ENCODE measurements at regions not wholly inside any gene's neighbourhood (a gene's known extent, or its start where the extent isn't known, plus 50 kb on each side); places are given as distances from the start of the nearest gene placed in this dataset.

GRCh38 chr11:70581991-70582885 is 183.9 kb downstream of the CTTN start:
- ChIA-PET CTCF (no interaction called here), POLR2A (interaction anchor here (0.5 kb wide), 1 partner anchor 9 kb away, joined by 4 read pairs; no protein-coding TSS in a partner anchor)
- no peak overlapping the region for H3K4me3 ChIP-seq (ENCODE audit: control insufficient read depth in 1 of 7, extremely low read depth in 1 of 7, insufficient read depth in 4 of 7, low read depth in 2 of 7, low read length in 6 of 7)
- H3K36me3 ChIP-seq (ENCODE audit: control insufficient read depth in 4 of 4, insufficient read depth in 4 of 4, low read length in 3 of 4): no peaks in the 10 kb centered on the region
- peaks cover 0 to under 1% (median under 1%) of the 10 kb centered on the region in 4 experiments for H3K4me1 ChIP-seq (ENCODE audit: control extremely low read depth in 1 of 4, control insufficient read depth in 4 of 4, insufficient read depth in 4 of 4, low read length in 3 of 4)
- peaks cover 0 to 5% (median 0%) of the 10 kb centered on the region in 5 experiments for H3K27me3 ChIP-seq (replicated peaks in 2 of 5; ENCODE audit: control insufficient read depth in 4 of 5, insufficient read depth in 5 of 5, low read length in 4 of 5)
- 97% methylated on average over 23 of the region's 25 CpGs for WGBS (ENCODE audit: insufficient coverage)
- no peaks in the 10 kb centered on the region for H3K9me3 ChIP-seq (ENCODE audit: control extremely low read depth in 1 of 5, control insufficient read depth in 4 of 5, insufficient read depth in 2 of 5, low read depth in 1 of 5, low read length in 4 of 5)
- no peak for DNase-seq
- no peak overlapping the region for H3K27ac ChIP-seq (ENCODE audit: insufficient read depth in 1 of 2, low read depth in 1 of 2, low read length in 2 of 2, poor library complexity in 1 of 2, severe bottlenecking in 2 of 2)

DNA sequence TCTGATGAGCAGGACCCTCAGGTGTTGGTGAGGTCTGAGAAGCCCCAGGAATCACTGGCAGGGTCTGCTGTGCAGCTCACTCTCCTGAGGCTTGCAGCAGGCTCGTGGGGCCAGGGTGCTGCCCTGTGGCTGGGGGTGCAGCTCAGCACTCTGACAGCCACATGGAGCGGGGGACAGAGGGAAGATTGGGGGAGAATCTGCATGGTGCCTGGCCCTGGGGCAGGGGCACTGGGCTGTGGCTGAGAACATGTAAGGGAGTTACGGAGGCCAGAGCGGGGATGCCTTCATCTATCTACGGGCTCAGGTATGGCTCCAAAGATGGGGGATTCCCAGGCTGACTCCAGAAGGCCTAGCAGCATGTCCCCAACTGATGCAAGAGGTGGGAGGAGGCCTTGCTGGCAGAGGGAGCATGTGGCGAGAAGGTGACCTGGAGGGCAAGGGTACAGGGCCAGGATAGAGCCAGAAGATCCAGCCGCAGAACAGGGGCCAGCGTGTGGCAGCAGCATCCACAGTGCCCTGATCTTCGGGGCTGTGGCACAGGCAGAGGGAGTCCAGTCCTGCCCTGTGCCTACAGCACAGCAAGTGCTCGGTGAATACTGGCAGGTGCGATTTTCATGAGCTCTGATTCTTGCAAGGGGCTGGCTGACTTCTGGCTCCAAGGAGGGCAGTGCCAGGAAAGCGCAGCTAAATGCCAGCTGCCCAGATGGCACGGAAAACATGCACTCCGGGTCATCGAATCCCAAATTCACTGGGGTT is 184.7 kb downstream of the CTTN start:
- no peaks in the 10 kb centered on the region for H3K36me3 ChIP-seq (ENCODE audit: control insufficient read depth in 4 of 4, insufficient read depth in 4 of 4, low read length in 3 of 4)
- POLR2A ChIA-PET: interaction anchor here (0.5 kb wide), 1 partner anchor 8 kb away, joined by 4 read pairs; no protein-coding TSS in a partner anchor
- H3K27me3 ChIP-seq (replicated peaks in 2 of 5; ENCODE audit: control insufficient read depth in 4 of 5, insufficient read depth in 5 of 5, low read length in 4 of 5): peaks cover 0 to 5% (median 0%) of the 10 kb centered on the region in 5 experiments
- H3K27ac ChIP-seq (ENCODE audit: insufficient read depth in 1 of 2, low read depth in 1 of 2, low read length in 2 of 2, poor library complexity in 1 of 2, severe bottlenecking in 2 of 2): no peak overlapping the region
- 91% methylated on average over 14 of the region's 15 CpGs for WGBS (ENCODE audit: insufficient coverage)
- H3K4me3 ChIP-seq (ENCODE audit: control insufficient read depth in 1 of 7, extremely low read depth in 1 of 7, insufficient read depth in 4 of 7, low read depth in 2 of 7, low read length in 6 of 7): no peak overlapping the region
- CTCF ChIA-PET: no interaction called here
- no peaks in the 10 kb centered on the region for H3K4me1 ChIP-seq (ENCODE audit: control extremely low read depth in 1 of 4, control insufficient read depth in 4 of 4, insufficient read depth in 4 of 4, low read length in 3 of 4)
- H3K9me3 ChIP-seq (ENCODE audit: control extremely low read depth in 1 of 5, control insufficient read depth in 4 of 5, insufficient read depth in 2 of 5, low read depth in 1 of 5, low read length in 4 of 5): no peaks in the 10 kb centered on the region
- no peak for DNase-seq

- H3K36me3 ChIP-seq (ENCODE audit: control insufficient read depth in 4 of 4, insufficient read depth in 4 of 4, low read length in 3 of 4): no peaks in the 10 kb centered on the region
- no peaks in the 10 kb centered on the region for H3K9me3 ChIP-seq (ENCODE audit: control extremely low read depth in 1 of 5, control insufficient read depth in 4 of 5, insufficient read depth in 2 of 5, low read depth in 1 of 5, low read length in 4 of 5)
- no peak overlapping the region for H3K4me3 ChIP-seq (ENCODE audit: control insufficient read depth in 1 of 7, extremely low read depth in 1 of 7, insufficient read depth in 4 of 7, low read depth in 2 of 7, low read length in 6 of 7)
- DNase-seq: no peak
- CTCF ChIA-PET: no interaction called here
- 95% methylated on average over 16 of the region's 17 CpGs for WGBS (ENCODE audit: insufficient coverage)
- H3K27ac ChIP-seq (ENCODE audit: insufficient read depth in 1 of 2, low read depth in 1 of 2, low read length in 2 of 2, poor library complexity in 1 of 2, severe bottlenecking in 2 of 2): no peak overlapping the region
- H3K4me1 ChIP-seq (ENCODE audit: control extremely low read depth in 1 of 4, control insufficient read depth in 4 of 4, insufficient read depth in 4 of 4, low read length in 3 of 4): no peaks in the 10 kb centered on the region
- peaks cover 0 to 5% (median 0%) of the 10 kb centered on the region in 5 experiments for H3K27me3 ChIP-seq (replicated peaks in 2 of 5; ENCODE audit: control insufficient read depth in 4 of 5, insufficient read depth in 5 of 5, low read length in 4 of 5)
- POLR2A ChIA-PET: no interaction called here
Measured at GRCh38 chr11:70583781-70584218, 185.5 kb downstream of the CTTN start.

GRCh38 chr11:70584498-70585235 is 186.3 kb downstream of the CTTN start:
- WGBS (ENCODE audit: insufficient coverage): 91% methylated on average over 12 of the region's 15 CpGs
- CTCF ChIA-PET: no interaction called here

GRCh38 chr11:70585236-70585545 is 186.9 kb downstream of the CTTN start:
- 100% methylated on average over 1 of the region's 1 CpG for WGBS (ENCODE audit: insufficient coverage)
- Histone ChIP-seq H3K4me3 (ENCODE audit: control insufficient read depth in 1 of 7, extremely low read depth in 1 of 7, insufficient read depth in 4 of 7, low read depth in 2 of 7, low read length in 6 of 7) (no peak overlapping the region), H3K27ac (ENCODE audit: insufficient read depth in 1 of 2, low read depth in 1 of 2, low read length in 2 of 2, poor library complexity in 1 of 2, severe bottlenecking in 2 of 2) (no peak overlapping the region), H3K9me3 (ENCODE audit: control extremely low read depth in 1 of 5, control insufficient read depth in 4 of 5, insufficient read depth in 2 of 5, low read depth in 1 of 5, low read length in 4 of 5) (peaks cover 0 to 4% (median 0%) of the 10 kb centered on the region in 5 experiments), H3K27me3 (replicated peaks in 2 of 5; ENCODE audit: control insufficient read depth in 4 of 5, insufficient read depth in 5 of 5, low read length in 4 of 5) (peaks cover 0 to 11% (median 3%) of the 10 kb centered on the region in 5 experiments), H3K4me1 (ENCODE audit: control extremely low read depth in 1 of 4, control insufficient read depth in 4 of 4, insufficient read depth in 4 of 4, low read length in 3 of 4) (peaks cover 0 to under 1% (median 0%) of the 10 kb centered on the region in 4 experiments), H3K36me3 (ENCODE audit: control insufficient read depth in 4 of 4, insufficient read depth in 4 of 4, low read length in 3 of 4) (no peaks in the 10 kb centered on the region)
- no peak for DNase-seq
- POLR2A ChIA-PET: no interaction called here
- CTCF ChIA-PET: no interaction called here

More at GRCh38 chr11:70584498-70585235, 186.3 kb downstream of the CTTN start:
- Histone ChIP-seq H3K27ac (ENCODE audit: insufficient read depth in 1 of 2, low read depth in 1 of 2, low read length in 2 of 2, poor library complexity in 1 of 2, severe bottlenecking in 2 of 2) (no peak overlapping the region), H3K36me3 (ENCODE audit: control insufficient read depth in 4 of 4, insufficient read depth in 4 of 4, low read length in 3 of 4) (no peaks in the 10 kb centered on the region), H3K4me1 (ENCODE audit: control extremely low read depth in 1 of 4, control insufficient read depth in 4 of 4, insufficient read depth in 4 of 4, low read length in 3 of 4) (no peaks in the 10 kb centered on the region), H3K27me3 (replicated peaks in 2 of 5; ENCODE audit: control insufficient read depth in 4 of 5, insufficient read depth in 5 of 5, low read length in 4 of 5) (peaks cover 0 to 11% (median 2%) of the 10 kb centered on the region in 5 experiments), H3K4me3 (ENCODE audit: control insufficient read depth in 1 of 7, extremely low read depth in 1 of 7, insufficient read depth in 4 of 7, low read depth in 2 of 7, low read length in 6 of 7) (no peak overlapping the region), H3K9me3 (ENCODE audit: control extremely low read depth in 1 of 5, control insufficient read depth in 4 of 5, insufficient read depth in 2 of 5, low read depth in 1 of 5, low read length in 4 of 5) (peaks cover 0 to 4% (median 0%) of the 10 kb centered on the region in 5 experiments)
- no peak for DNase-seq
- POLR2A ChIA-PET: no interaction called here

DNA sequence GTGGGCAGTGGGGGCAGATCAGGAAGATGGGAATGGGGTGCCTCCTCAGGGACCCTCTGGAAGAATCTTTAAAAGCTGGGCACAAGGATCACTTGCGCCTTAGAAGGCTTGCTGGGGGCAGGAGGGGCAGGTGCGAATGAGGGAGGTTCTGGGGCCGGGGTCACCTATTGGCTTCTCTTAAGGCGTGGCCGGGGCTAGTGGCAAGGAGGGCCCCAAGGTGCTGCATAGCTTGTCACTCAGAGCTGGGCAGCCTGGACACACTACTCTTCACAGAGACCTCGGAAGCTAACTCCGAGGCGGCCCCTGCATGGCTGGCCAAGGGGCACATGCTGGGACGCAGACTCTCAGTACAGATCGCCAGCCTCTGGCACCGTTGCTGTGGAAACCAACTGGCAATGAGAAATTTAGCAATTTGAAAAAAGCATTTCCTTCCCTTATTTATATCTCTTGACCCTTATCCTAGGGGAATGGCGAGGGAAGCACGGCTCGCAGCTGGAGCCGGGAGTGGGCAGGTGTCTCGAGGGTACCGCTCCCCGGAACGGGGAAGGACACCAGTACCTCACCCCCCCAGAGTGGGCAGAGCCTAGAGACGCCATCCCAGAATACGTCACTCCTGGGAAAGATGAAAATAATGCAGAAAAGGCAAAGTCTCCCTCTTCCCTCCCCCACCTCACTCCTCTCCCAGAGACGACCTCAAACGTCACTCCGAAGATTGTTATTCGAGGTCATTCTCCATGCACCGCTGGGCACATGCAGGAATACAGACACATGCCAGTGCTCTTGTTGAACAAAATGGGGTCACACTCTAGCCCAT is 188.1 kb downstream of the CTTN start:
- Histone ChIP-seq H3K36me3 (ENCODE audit: control insufficient read depth in 4 of 4, insufficient read depth in 4 of 4, low read length in 3 of 4) (no peaks in the 10 kb centered on the region), H3K27me3 (replicated peaks in 2 of 5; ENCODE audit: control insufficient read depth in 4 of 5, insufficient read depth in 5 of 5, low read length in 4 of 5) (peaks cover 0 to 16% (median 5%) of the 10 kb centered on the region in 5 experiments), H3K27ac (ENCODE audit: insufficient read depth in 1 of 2, low read depth in 1 of 2, low read length in 2 of 2, poor library complexity in 1 of 2, severe bottlenecking in 2 of 2) (no peak overlapping the region), H3K4me3 (ENCODE audit: control insufficient read depth in 1 of 7, extremely low read depth in 1 of 7, insufficient read depth in 4 of 7, low read depth in 2 of 7, low read length in 6 of 7) (no peak overlapping the region), H3K4me1 (ENCODE audit: control extremely low read depth in 1 of 4, control insufficient read depth in 4 of 4, insufficient read depth in 4 of 4, low read length in 3 of 4) (peaks cover 0 to 7% (median 0%) of the 10 kb centered on the region in 4 experiments), H3K9me3 (ENCODE audit: control extremely low read depth in 1 of 5, control insufficient read depth in 4 of 5, insufficient read depth in 2 of 5, low read depth in 1 of 5, low read length in 4 of 5) (peaks cover 0 to 4% (median 0%) of the 10 kb centered on the region in 5 experiments)
- WGBS (ENCODE audit: insufficient coverage): 93% methylated on average over 22 of the region's 26 CpGs
- POLR2A ChIA-PET: no interaction called here
- no peak for DNase-seq
- CTCF ChIA-PET: no interaction called here
